ENCODE measurements at regions not wholly inside any gene's neighbourhood (a gene's known extent, or its start where the extent isn't known, plus 50 kb on each side); places are given as distances from the start of the nearest gene placed in this dataset.

- intact Hi-C loops (cut with micrococcal nuclease): no loop called here
- POLR2A ChIA-PET: no interaction called here
- BruUV-seq (replicated peaks): no TSS peak
Observed at GRCh38 chr12:125549171-125549570, 483.9 kb downstream of the AACS start.

More at GRCh38 chr12:125549171-125549570, 483.9 kb downstream of the AACS start:
- Histone ChIP-seq H3K9ac (replicated peaks; ENCODE audit: extremely low read depth, insufficient read depth, low read length) (no peak overlapping the region), H3K27ac (ENCODE audit: insufficient read depth, low read depth, low read length) (no peak overlapping the region), H3K79me2 (ENCODE audit: control insufficient read depth, insufficient read depth, low read length) (no peaks in the 10 kb centered on the region), H3K9me1 (replicated peaks; ENCODE audit: control insufficient read depth, extremely low read depth, insufficient read depth, low read length) (no peaks in the 10 kb centered on the region), H3K36me3 (ENCODE audit: control insufficient read depth in 2 of 2, extremely low read depth in 1 of 2, insufficient read depth in 2 of 2, low read length in 2 of 2) (no peaks in the 10 kb centered on the region), H3K4me3 (replicated peaks in 1 of 3; ENCODE audit: insufficient read depth in 1 of 3, low read depth in 1 of 3, low read length in 3 of 3) (no peak overlapping the region), H3K9me3 (replicated peaks; ENCODE audit: control insufficient read depth, insufficient read depth, low read length) (peaks cover 7% of the 10 kb centered on the region), H4K20me1 (replicated peaks; ENCODE audit: control insufficient read depth, extremely low read depth, insufficient read depth, low read length) (no peaks in the 10 kb centered on the region), H2AFZ (ENCODE audit: low read depth, low read length) (no peak overlapping the region), H3K4me2 (ENCODE audit: insufficient read depth, low read length) (no peak overlapping the region), H3K27me3 (ENCODE audit: control insufficient read depth in 2 of 2, insufficient read depth in 2 of 2, low read length in 2 of 2) (no peaks in the 10 kb centered on the region), H3K4me1 (ENCODE audit: control insufficient read depth, extremely low read depth, insufficient read depth, low read length) (no peaks in the 10 kb centered on the region)
- CTCF ChIA-PET: no interaction called here
- dilution Hi-C loops (cut with MboI; ENCODE audit: extremely low pct_ligation_motif_present, low sequenced_read_pairs): no loop called here
- no peak for DNase-seq (ENCODE audit: low read depth, low spot score)
- FAIRE-seq: no peak
- TF ChIP-seq MAX (IDR thresholded peaks at IDR 0.05; ENCODE audit: insufficient read depth, insufficient read length) (no peak), JUN (IDR thresholded peaks at IDR 0.05; ENCODE audit: borderline replicate concordance, insufficient read depth, insufficient read length, low read depth) (no peak), CTCF (IDR thresholded peaks at IDR 0.05; ENCODE audit: extremely low read depth in 1 of 2, insufficient read depth in 1 of 2, low read depth in 1 of 2, low read length in 2 of 2) (no peak), EZH2 (IDR thresholded peaks at IDR 0.05; ENCODE audit: borderline replicate concordance, low read depth, low read length, severe bottlenecking) (no peak), POLR2AphosphoS5 (IDR thresholded peaks at IDR 0.05; ENCODE audit: insufficient read depth, low read depth, low read length) (no peak), MYC (IDR thresholded peaks at IDR 0.05; ENCODE audit: low read depth, low read length) (no peak), POLR2A (IDR thresholded peaks at IDR 0.05; ENCODE audit: low read depth, low read length) (no peak), FOS (IDR thresholded peaks at IDR 0.05; ENCODE audit: borderline replicate concordance, insufficient read depth, low read length) (no peak), GATA2 (IDR thresholded peaks at IDR 0.05; ENCODE audit: insufficient read depth, insufficient read length, low read depth, low read length) (no peak)

All from endothelial cell of umbilical vein (primary cell).